ENCODE measurements at regions not wholly inside any gene's neighbourhood (a gene's known extent, or its start where the extent isn't known, plus 50 kb on each side); places are given as distances from the start of the nearest gene placed in this dataset.

DNA sequence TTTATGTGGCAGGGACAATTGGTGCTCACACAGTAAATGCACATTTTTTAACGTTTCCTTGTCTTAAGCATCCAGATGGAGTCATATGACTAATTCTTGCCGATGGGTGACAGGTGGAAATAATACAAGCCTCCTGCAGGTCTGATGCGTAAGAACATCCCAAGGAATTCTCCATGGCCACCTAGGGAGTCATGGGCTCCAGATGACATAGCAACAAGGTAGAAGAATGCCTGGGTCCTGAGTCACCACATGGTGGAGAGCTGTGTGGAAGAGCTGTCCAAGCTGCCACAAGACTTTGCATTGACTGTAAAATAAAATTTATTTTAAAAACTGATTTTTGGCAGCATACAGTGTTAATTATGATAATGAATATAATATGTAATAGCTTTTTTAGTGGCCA is 77.0 kb upstream of the MAP3K7 start:
- no peak overlapping the region for H2AFZ ChIP-seq (ENCODE audit: low read length)
- H2AK5ac ChIP-seq (ENCODE audit: low read depth, low read length), result no peak overlapping the region
- no peak overlapping the region for H2BK120ac ChIP-seq (replicated peaks; ENCODE audit: low read depth, low read length)
- H3K56ac ChIP-seq (replicated peaks; ENCODE audit: insufficient read length, low read depth, low read length), result no peak overlapping the region
- H3K27ac ChIP-seq (ENCODE audit: low read depth, low read length), result no peak overlapping the region
- TF ChIP-seq NANOG (IDR thresholded peaks at IDR 0.05; ENCODE audit: insufficient read depth, low read depth, low read length, poor library complexity, severe bottlenecking) (no peak), HDAC6 (IDR thresholded peaks at IDR 0.05; ENCODE audit: low read depth, low read length) (no peak), BCL11A (IDR thresholded peaks at IDR 0.05; ENCODE audit: low read depth in 2 of 2, low read length in 2 of 2) (no peak), FOSL1 (IDR thresholded peaks at IDR 0.05; ENCODE audit: insufficient read depth, low read depth, low read length) (no peak), HDAC2 (IDR thresholded peaks at IDR 0.05; ENCODE audit: borderline replicate concordance in 1 of 2, low read depth in 2 of 2, low read length in 2 of 2) (no peak), RBBP5 (IDR thresholded peaks at IDR 0.05; ENCODE audit: borderline replicate concordance, low read depth, low read length) (no peak), EZH2 (IDR thresholded peaks at IDR 0.05; ENCODE audit: low read depth, low read length, severe bottlenecking) (no peak), YY1 (IDR thresholded peaks at IDR 0.05; ENCODE audit: low read depth, low read length) (no peak), SUZ12 (IDR thresholded peaks at IDR 0.05; ENCODE audit: low read length) (no peak), PHF8 (conservative IDR thresholded peaks at IDR 0.05; ENCODE audit: low read depth, low read length) (no peak)
- H3K9me3 ChIP-seq (ENCODE audit: insufficient read depth in 2 of 2, low read depth in 1 of 2, low read length in 1 of 2), result no peaks in the 10 kb centered on the region; a peak in 1 of 4 replicates
- ChIA-PET POLR2A (ENCODE audit: partially characterized antibody) (no interaction called here), CTCF (ENCODE audit: partially characterized antibody) (interaction anchor here (0.7 to 1.1 kb wide), 2 partner anchors 94 to 282 kb away, joined by 3 read pairs; no protein-coding TSS in a partner anchor)
- DNase-seq (ENCODE audit: low read depth in 1 of 2, low spot score in 2 of 2) (peak in 1 of 2 experiments; percentile 7), FAIRE-seq (no peak)
- H2BK12ac ChIP-seq (ENCODE audit: low read depth, low read length), result no peak overlapping the region
- no peaks in the 10 kb centered on the region for H3K27me3 ChIP-seq (replicated peaks in 1 of 4; ENCODE audit: control insufficient read depth in 3 of 4, extremely low read depth in 1 of 4, insufficient read depth in 3 of 4, low read length in 3 of 4)
- no peaks in the 10 kb centered on the region for H3K79me2 ChIP-seq (ENCODE audit: control insufficient read depth in 1 of 2, insufficient read depth in 2 of 2, low read length in 2 of 2)
- H3K36me3 ChIP-seq (ENCODE audit: control insufficient read depth in 2 of 4, insufficient read depth in 4 of 4, low read length in 3 of 4), result no peaks in the 10 kb centered on the region
- 87% methylated on average over 3 of the region's 3 CpGs; no CpG with 5 or more reads in 1 of the 2 experiments for WGBS, 2 experiments (ENCODE audit: extremely low coverage in 1 of 2, insufficient coverage in 1 of 2, insufficient read length in 1 of 2, insufficient replicate concordance in 2 of 2, low coverage in 1 of 2, low lambda C conversion rate in 2 of 2, missing lambda C conversion rate in 1 of 2)
- no peak overlapping the region for H3K4me2 ChIP-seq (ENCODE audit: insufficient read depth in 1 of 2, low read depth in 2 of 2, low read length in 2 of 2)
- no peak overlapping the region for H3K14ac ChIP-seq (ENCODE audit: insufficient read length)
- no peak overlapping the region for H4K5ac ChIP-seq (ENCODE audit: insufficient read length, low read depth, low read length)
- H3K18ac ChIP-seq (ENCODE audit: extremely low read depth, low read length), result no peak overlapping the region
- H4K8ac ChIP-seq (ENCODE audit: extremely low read depth, insufficient read depth, low read length), result no peak overlapping the region
- H3K23ac ChIP-seq (ENCODE audit: insufficient read length), result no peak overlapping the region
- no peak overlapping the region for H2BK15ac ChIP-seq (ENCODE audit: low read length)
- H3K4me1 ChIP-seq (replicated peaks in 1 of 4; ENCODE audit: control insufficient read depth in 3 of 4, insufficient read depth in 4 of 4, low read length in 3 of 4), result no peaks in the 10 kb centered on the region
- H2BK20ac ChIP-seq (ENCODE audit: low read length), result no peak overlapping the region
- no peaks in the 10 kb centered on the region for H4K20me1 ChIP-seq (replicated peaks in 1 of 2; ENCODE audit: control insufficient read depth in 1 of 2, insufficient read depth in 2 of 2, low read length in 2 of 2)
- no peak overlapping the region for H4K91ac ChIP-seq (replicated peaks; ENCODE audit: insufficient read length, low read length)
- no peaks in the 10 kb centered on the region for H3K79me1 ChIP-seq (ENCODE audit: low read depth, low read length)
- no peak overlapping the region for H3K4me3 ChIP-seq (ENCODE audit: extremely low read depth in 1 of 4, insufficient read depth in 2 of 4, low read depth in 3 of 4, low read length in 4 of 4)
- no peaks in the 10 kb centered on the region for H3K23me2 ChIP-seq (ENCODE audit: low read depth, low read length)
- H2BK5ac ChIP-seq (ENCODE audit: low read depth, low read length), result no peak overlapping the region
- no peak overlapping the region for H3K4ac ChIP-seq (replicated peaks; ENCODE audit: insufficient read length, low read depth, low read length)
- H3K9ac ChIP-seq (replicated peaks in 1 of 4; ENCODE audit: extremely low read depth in 1 of 4, low read depth in 3 of 4, low read length in 3 of 4), result no peak overlapping the region

All from H1 (cell line).